ENCODE measurements at regions not wholly inside any gene's neighbourhood (a gene's known extent, or its start where the extent isn't known, plus 50 kb on each side); places are given as distances from the start of the nearest gene placed in this dataset.
"Not testable (repeated sequence)": the region's sequence is repeated elsewhere in the genome, so short reads cannot be mapped to it uniquely, and the experiment has no call there.

- DNase-seq (ENCODE audit: low spot score), result no peak
These were observed 324.4 kb downstream of the ZNF674 start for GRCh38 chrX:46220822-46221221.

GRCh38 chrX:46218373-46218772, 326.8 kb downstream of the ZNF674 start:
- no peak for DNase-seq (ENCODE audit: low spot score)

- DNase-seq (ENCODE audit: low spot score), result no peak
These were observed 328.8 kb downstream of the ZNF674 start for GRCh38 chrX:46216406-46216805.

- DNase-seq (ENCODE audit: low spot score), result no peak
These were observed 334.1 kb downstream of the ZNF674 start for GRCh38 chrX:46211079-46211478.

GRCh38 chrX:46209768-46210167, 335.5 kb downstream of the ZNF674 start:
- DNase-seq (ENCODE audit: low spot score), result no peak

GRCh38 chrX:46209037-46209436, 336.2 kb downstream of the ZNF674 start:
- no peak for DNase-seq (ENCODE audit: low spot score)

GRCh38 chrX:46208225-46208854, 336.9 kb downstream of the ZNF674 start:
- no peak for DNase-seq (ENCODE audit: low spot score)

GRCh38 chrX:46204721-46205422, 340.3 kb downstream of the ZNF674 start:
- no peak for DNase-seq (ENCODE audit: low spot score)

GRCh38 chrX:46202733-46203514, 342.3 kb downstream of the ZNF674 start:
- DNase-seq (ENCODE audit: low spot score), result no peak

- DNase-seq (ENCODE audit: low spot score), result no peak
These were observed 344.8 kb downstream of the ZNF674 start for GRCh38 chrX:46200413-46200812.

GRCh38 chrX:46198858-46199257, 346.4 kb downstream of the ZNF674 start:
- DNase-seq (ENCODE audit: low spot score), result no peak

GRCh38 chrX:46186811-46187106, 358.5 kb downstream of the ZNF674 start:
- not testable (repeated sequence) for DNase-seq (ENCODE audit: low spot score)

- DNase-seq (ENCODE audit: low spot score), result no peak
These were observed 359.1 kb downstream of the ZNF674 start for GRCh38 chrX:46185923-46186810.

GRCh38 chrX:46184749-46185148, 360.5 kb downstream of the ZNF674 start:
- no peak for DNase-seq (ENCODE audit: low spot score)

- peak; percentile 45 for DNase-seq (ENCODE audit: low spot score)
These were observed 364.9 kb downstream of the ZNF674 start for GRCh38 chrX:46180258-46180687.

GRCh38 chrX:46179748-46180147, 365.5 kb downstream of the ZNF674 start:
- no peak for DNase-seq (ENCODE audit: low spot score)

GRCh38 chrX:46178763-46179162, 366.5 kb downstream of the ZNF674 start:
- no peak for DNase-seq (ENCODE audit: low spot score)

GRCh38 chrX:46173159-46173558, 372.1 kb downstream of the ZNF674 start:
- DNase-seq (ENCODE audit: low spot score), result no peak

GRCh38 chrX:46171457-46171856, 373.8 kb downstream of the ZNF674 start:
- DNase-seq (ENCODE audit: low spot score), result not testable (repeated sequence)

GRCh38 chrX:46169808-46170207, 375.4 kb downstream of the ZNF674 start:
- no peak for DNase-seq (ENCODE audit: low spot score)

- no peak for DNase-seq (ENCODE audit: low spot score)
These were observed 377.0 kb downstream of the ZNF674 start for GRCh38 chrX:46168254-46168653.

GRCh38 chrX:46165866-46166265, 379.4 kb downstream of the ZNF674 start:
- no peak for DNase-seq (ENCODE audit: low spot score)
